Activated CD8-positive, alpha-beta memory T cell treated with anti-CD3 and anti-CD28 coated beads, Interleukin-2, amount 50 U/mL, for 24 hours (primary cell): ENCODE measurements at regions not wholly inside any gene's neighbourhood (a gene's known extent, or its start where the extent isn't known, plus 50 kb on each side); places are given as distances from the start of the nearest gene placed in this dataset.

ENCODE experiments used
- DNase-seq: peaks from one replicate; pipeline ENCODE4 v3.0.0-alpha.2; 2020; ENCODE audit errors: extremely low read depth

- DNase-seq = no peak
These were observed 249.2 kb upstream of the ANKRD55 start for GRCh38 chr5:56482363-56482762.

GRCh38 chr5:56481428-56482357, 248.6 kb upstream of the ANKRD55 start:
- DNase-seq = no peak

GRCh38 chr5:56480705-56481427, 247.7 kb upstream of the ANKRD55 start:
- no peak for DNase-seq

GRCh38 chr5:56480078-56480704, 247.1 kb upstream of the ANKRD55 start:
- no peak for DNase-seq

GRCh38 chr5:56479696-56480077, 246.6 kb upstream of the ANKRD55 start:
- no peak for DNase-seq

GRCh38 chr5:56479126-56479525, 246.0 kb upstream of the ANKRD55 start:
- DNase-seq = no peak

- DNase-seq = no peak
These were observed 244.9 kb upstream of the ANKRD55 start for GRCh38 chr5:56478062-56478461.

GRCh38 chr5:56476487-56476856, 243.3 kb upstream of the ANKRD55 start:
- no peak for DNase-seq

GRCh38 chr5:56475689-56476486, 242.8 kb upstream of the ANKRD55 start:
- DNase-seq = no peak

GRCh38 chr5:56471707-56472106, 238.6 kb upstream of the ANKRD55 start:
- no peak for DNase-seq

GRCh38 chr5:56470007-56470406, 236.9 kb upstream of the ANKRD55 start:
- DNase-seq = no peak

- no peak for DNase-seq
These were observed 235.1 kb upstream of the ANKRD55 start for GRCh38 chr5:56468277-56468676.

GRCh38 chr5:56467176-56467717, 234.1 kb upstream of the ANKRD55 start:
- DNase-seq = no peak

- DNase-seq = no peak
These were observed 233.1 kb upstream of the ANKRD55 start for GRCh38 chr5:56466136-56466816.

GRCh38 chr5:56465769-56466135, 232.6 kb upstream of the ANKRD55 start:
- no peak for DNase-seq

GRCh38 chr5:56464935-56465768, 232.0 kb upstream of the ANKRD55 start:
- DNase-seq = no peak

GRCh38 chr5:56463944-56464571, 230.9 kb upstream of the ANKRD55 start:
- no peak for DNase-seq

- no peak for DNase-seq
These were observed 228.5 kb upstream of the ANKRD55 start for GRCh38 chr5:56461584-56461983.

GRCh38 chr5:56460681-56461191, 227.6 kb upstream of the ANKRD55 start:
- no peak for DNase-seq
